Adipocyte (in vitro differentiated cells): ENCODE measurements at regions not wholly inside any gene's neighbourhood (a gene's known extent, or its start where the extent isn't known, plus 50 kb on each side); places are given as distances from the start of the nearest gene placed in this dataset.

Experiments used
- DNase-seq: peaks from one replicate; pipeline ENCODE4 v3.0.0-alpha.2; 2015; ENCODE audit warnings: low read depth
- H3K27me3 ChIP-seq: replicated peaks from 2 replicates; pipeline ENCODE4 v1.7.0; 2013; ENCODE audit warnings: mild to moderate bottlenecking, low read length, moderate library complexity; ENCODE audit not compliant: control insufficient read depth, insufficient read depth
- H3K36me3 ChIP-seq: 2 replicates; pipeline ENCODE4 v1.7.0; 2013; ENCODE audit warnings: low read length, mild to moderate bottlenecking, moderate library complexity; ENCODE audit not compliant: control insufficient read depth, insufficient read depth, severe bottlenecking
- H3K4me1 ChIP-seq: 2 replicates; pipeline ENCODE4 v1.7.0; 2013; ENCODE audit warnings: mild to moderate bottlenecking, low read length, moderate library complexity; ENCODE audit not compliant: control insufficient read depth, insufficient read depth
- H3K4me3 ChIP-seq: 2 replicates; pipeline ENCODE4 v1.7.0; 2013; ENCODE audit warnings: mild to moderate bottlenecking, low read length, moderate library complexity
- H3K9ac ChIP-seq: 2 replicates; pipeline ENCODE4 v1.7.0; 2013; ENCODE audit warnings: mild to moderate bottlenecking, low read length, moderate library complexity
- H3K9me3 ChIP-seq: 2 replicates; pipeline ENCODE4 v1.7.0; 2013; ENCODE audit warnings: mild to moderate bottlenecking, low read length, moderate library complexity; ENCODE audit not compliant: control insufficient read depth

GRCh38 chr5:125575891-125576505 lies 829.6 kb upstream of the ZNF608 start:
- Histone ChIP-seq H3K27me3 (peaks cover 3% of the 10 kb centered on the region), H3K9me3 (no peaks in the 10 kb centered on the region), H3K4me3 (no peak overlapping the region), H3K4me1 (peaks cover 2% of the 10 kb centered on the region), H3K36me3 (no peaks in the 10 kb centered on the region), H3K9ac (no peak overlapping the region)
- no peak for DNase-seq

GRCh38 chr5:125576822-125577221 lies 830.4 kb upstream of the ZNF608 start:
- H3K4me1 ChIP-seq = peaks cover 10% of the 10 kb centered on the region
- H3K9me3 ChIP-seq = no peaks in the 10 kb centered on the region
- DNase-seq = no peak

GRCh38 chr5:125578551-125578950 lies 832.1 kb upstream of the ZNF608 start:
- peaks cover 26% of the 10 kb centered on the region for H3K4me1 ChIP-seq
- no peak overlapping the region for H3K4me3 ChIP-seq

More at GRCh38 chr5:125576822-125577221, 830.4 kb upstream of the ZNF608 start:
- no peak overlapping the region for H3K9ac ChIP-seq
- peaks cover 3% of the 10 kb centered on the region for H3K27me3 ChIP-seq
- H3K4me3 ChIP-seq = no peak overlapping the region
- H3K36me3 ChIP-seq = no peaks in the 10 kb centered on the region

GRCh38 chr5:125579182-125579581 lies 832.7 kb upstream of the ZNF608 start:
- Histone ChIP-seq H3K36me3 (no peaks in the 10 kb centered on the region), H3K27me3 (peaks cover 3% of the 10 kb centered on the region), H3K9ac (no peak overlapping the region), H3K4me1 (peaks cover 31% of the 10 kb centered on the region), H3K9me3 (no peaks in the 10 kb centered on the region), H3K4me3 (no peak overlapping the region)
- no peak for DNase-seq

More at GRCh38 chr5:125578551-125578950, 832.1 kb upstream of the ZNF608 start:
- Histone ChIP-seq H3K27me3 (peaks cover 3% of the 10 kb centered on the region), H3K36me3 (no peaks in the 10 kb centered on the region), H3K9me3 (no peaks in the 10 kb centered on the region), H3K9ac (no peak overlapping the region)
- no peak for DNase-seq

- no peaks in the 10 kb centered on the region for H3K9me3 ChIP-seq
- no peaks in the 10 kb centered on the region for H3K36me3 ChIP-seq
- no peak overlapping the region for H3K9ac ChIP-seq
- no peak overlapping the region for H3K4me3 ChIP-seq
- peaks cover 36% of the 10 kb centered on the region for H3K4me1 ChIP-seq
- H3K27me3 ChIP-seq = no peaks in the 10 kb centered on the region
- DNase-seq = no peak
These were observed 834.9 kb upstream of the ZNF608 start for GRCh38 chr5:125581311-125581710.

- Histone ChIP-seq H3K9me3 (no peaks in the 10 kb centered on the region), H3K9ac (no peak overlapping the region), H3K36me3 (no peaks in the 10 kb centered on the region), H3K27me3 (no peaks in the 10 kb centered on the region), H3K4me1 (peaks cover 36% of the 10 kb centered on the region), H3K4me3 (no peak overlapping the region)
- DNase-seq = peak; percentile 44
These were observed 835.9 kb upstream of the ZNF608 start for GRCh38 chr5:125582352-125582751.

- H3K9me3 ChIP-seq = no peaks in the 10 kb centered on the region
- H3K9ac ChIP-seq = no peak overlapping the region
- peaks cover 36% of the 10 kb centered on the region for H3K4me1 ChIP-seq
- no peaks in the 10 kb centered on the region for H3K36me3 ChIP-seq
- H3K27me3 ChIP-seq = no peaks in the 10 kb centered on the region
- peak overlapping the region; percentile 41 for H3K4me3 ChIP-seq
- no peak for DNase-seq
These were observed 837.1 kb upstream of the ZNF608 start for GRCh38 chr5:125583321-125584139.

- H3K9ac ChIP-seq = peak overlapping the region; percentile 36
- peak overlapping the region; percentile 41 for H3K4me3 ChIP-seq
- no peak for DNase-seq
- no peaks in the 10 kb centered on the region for H3K36me3 ChIP-seq
- no peaks in the 10 kb centered on the region for H3K9me3 ChIP-seq
- peaks cover 36% of the 10 kb centered on the region for H3K4me1 ChIP-seq
- no peaks in the 10 kb centered on the region for H3K27me3 ChIP-seq
These were observed 837.7 kb upstream of the ZNF608 start for GRCh38 chr5:125584140-125584520.

- H3K9me3 ChIP-seq = no peaks in the 10 kb centered on the region
- no peaks in the 10 kb centered on the region for H3K27me3 ChIP-seq
- peak; percentile 48 for DNase-seq
- H3K4me3 ChIP-seq = no peak overlapping the region
- no peak overlapping the region for H3K9ac ChIP-seq
- no peaks in the 10 kb centered on the region for H3K36me3 ChIP-seq
- H3K4me1 ChIP-seq = peaks cover 20% of the 10 kb centered on the region
These were observed 835.6 kb upstream of the GRAMD2B start for GRCh38 chr5:125587631-125588030.

- no peaks in the 10 kb centered on the region for H3K27me3 ChIP-seq
- H3K9me3 ChIP-seq = no peaks in the 10 kb centered on the region
- no peaks in the 10 kb centered on the region for H3K36me3 ChIP-seq
- no peak overlapping the region for H3K9ac ChIP-seq
- DNase-seq = no peak
- no peaks in the 10 kb centered on the region for H3K4me1 ChIP-seq
- no peak overlapping the region for H3K4me3 ChIP-seq
These were observed 830.4 kb upstream of the GRAMD2B start for GRCh38 chr5:125592856-125593255.

- peak; percentile 71 for DNase-seq
- no peaks in the 10 kb centered on the region for H3K36me3 ChIP-seq
- no peaks in the 10 kb centered on the region for H3K4me1 ChIP-seq
- no peaks in the 10 kb centered on the region for H3K27me3 ChIP-seq
- no peak overlapping the region for H3K4me3 ChIP-seq
- no peaks in the 10 kb centered on the region for H3K9me3 ChIP-seq
- H3K9ac ChIP-seq = no peak overlapping the region
These were observed 828.1 kb upstream of the GRAMD2B start for GRCh38 chr5:125595095-125595494.
